ENCODE measurements at regions not wholly inside any gene's neighbourhood (a gene's known extent, or its start where the extent isn't known, plus 50 kb on each side); places are given as distances from the start of the nearest gene placed in this dataset.

GRCh38 chr12:4106621-4107020 lies 166.9 kb upstream of the CCND2 start:
- DNase-seq (ENCODE audit: low spot score): no peak

DNA sequence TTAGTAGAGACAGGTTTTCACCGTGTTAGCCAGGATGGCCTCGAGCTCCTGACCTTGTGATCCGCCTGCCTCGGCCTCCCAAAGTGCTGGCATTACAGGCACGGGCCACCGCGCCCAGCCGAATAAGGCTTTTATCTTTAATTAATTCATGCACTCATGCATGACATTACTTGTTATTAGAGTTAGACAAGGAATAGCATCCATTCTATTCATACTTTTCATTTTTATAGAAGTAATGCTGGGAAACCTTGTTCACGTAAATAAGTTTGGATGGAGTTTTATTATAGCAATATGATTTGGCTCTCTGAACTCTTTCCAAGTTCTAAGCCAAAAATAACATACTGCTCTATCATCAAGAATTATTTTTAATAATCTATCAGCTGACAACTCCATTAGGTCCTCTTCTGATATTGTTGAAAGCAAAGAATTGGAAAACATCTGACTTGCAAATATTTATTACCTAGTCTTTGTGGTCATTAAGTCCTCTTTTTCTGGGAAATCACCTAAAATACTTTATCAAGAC lies 168.8 kb upstream of the CCND2 start:
- no peak for DNase-seq (ENCODE audit: low spot score)

DNA sequence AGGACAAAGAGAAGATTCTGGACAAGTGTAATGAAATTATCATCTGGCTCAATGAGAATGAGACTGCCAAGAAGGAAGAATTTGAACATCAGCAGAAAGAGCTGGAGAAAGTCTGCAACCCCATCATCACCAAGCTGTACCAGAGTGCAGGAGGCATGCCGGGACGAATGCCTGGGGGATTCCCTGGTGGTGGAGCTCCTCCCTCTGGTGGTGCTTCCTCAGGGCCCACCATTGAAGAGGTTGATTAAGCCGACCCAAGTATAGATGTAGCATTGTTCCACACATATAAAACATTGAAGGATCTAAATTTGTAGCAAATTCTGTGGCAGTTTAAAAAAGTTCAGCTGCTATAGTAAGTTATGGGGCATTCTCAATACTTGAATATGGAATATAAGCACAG lies 174.3 kb upstream of the CCND2 start:
- DNase-seq (ENCODE audit: low spot score): no peak

GRCh38 chr12:4091016-4091743 lies 182.4 kb upstream of the CCND2 start:
- no peak for DNase-seq (ENCODE audit: low spot score)

DNA sequence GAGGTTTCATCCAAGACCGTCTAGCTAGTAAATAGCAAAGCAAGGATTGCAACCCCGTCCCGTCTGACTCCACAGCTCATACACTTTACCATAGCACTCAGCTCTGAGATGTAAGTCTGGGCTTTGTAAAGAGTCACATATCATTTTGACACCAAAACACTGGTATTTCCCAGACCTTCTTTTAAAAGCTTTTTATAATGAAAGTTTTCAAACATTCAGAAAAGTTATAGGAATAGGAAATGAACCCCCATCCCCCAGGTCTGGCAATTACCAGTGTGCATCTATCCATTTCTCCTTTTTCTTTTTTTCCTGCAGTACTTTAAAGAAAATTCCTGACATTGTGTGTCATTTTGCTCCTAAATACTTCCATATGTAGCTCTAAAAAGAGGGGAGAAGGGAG lies 183.6 kb upstream of the CCND2 start:
- DNase-seq (ENCODE audit: low spot score): no peak

DNA sequence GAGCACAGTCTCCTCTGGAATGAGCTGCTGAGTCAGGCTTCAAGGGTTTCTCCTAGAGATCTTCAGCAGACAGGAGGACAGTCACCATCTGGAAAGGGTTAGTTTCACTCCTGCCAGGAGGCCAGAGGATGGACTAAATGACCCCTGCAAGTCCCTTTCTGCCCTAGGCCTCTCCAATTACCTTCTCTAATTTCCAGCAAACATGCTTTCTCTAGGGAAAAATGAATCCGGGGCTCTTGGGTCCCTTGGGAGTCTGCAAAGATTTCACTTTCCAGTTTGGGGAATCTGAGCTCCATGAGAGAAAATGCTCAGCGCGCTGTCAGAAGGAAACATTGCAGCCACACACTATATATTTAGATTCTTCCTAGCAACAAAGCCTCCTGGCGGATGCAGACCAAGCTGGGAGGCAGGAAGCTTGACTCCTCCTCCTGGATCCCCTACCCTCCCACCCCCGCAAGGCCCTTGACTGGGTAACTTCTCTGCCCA lies 184.4 kb upstream of the CCND2 start:
- no peak for DNase-seq (ENCODE audit: low spot score)

DNA sequence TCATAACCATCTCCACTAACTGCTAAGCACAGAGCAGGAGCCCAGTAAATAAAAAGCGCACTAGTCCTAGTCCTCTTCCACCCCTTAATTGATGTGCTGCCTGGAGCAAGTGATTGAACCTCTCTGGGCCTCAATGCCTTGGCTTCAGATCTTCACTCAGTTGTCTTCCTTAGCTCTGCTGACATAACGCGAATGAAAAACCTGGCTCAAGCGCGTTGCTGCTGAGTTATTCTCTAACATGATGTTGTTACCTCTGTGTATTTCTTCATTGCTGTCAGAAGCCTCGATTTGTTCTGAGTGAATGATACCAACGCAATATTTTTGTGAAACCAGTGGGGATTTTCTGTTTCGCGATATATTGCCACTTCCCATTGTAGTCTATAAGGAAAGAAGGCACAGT lies 185.1 kb upstream of the CCND2 start:
- no peak for DNase-seq (ENCODE audit: low spot score)

DNA sequence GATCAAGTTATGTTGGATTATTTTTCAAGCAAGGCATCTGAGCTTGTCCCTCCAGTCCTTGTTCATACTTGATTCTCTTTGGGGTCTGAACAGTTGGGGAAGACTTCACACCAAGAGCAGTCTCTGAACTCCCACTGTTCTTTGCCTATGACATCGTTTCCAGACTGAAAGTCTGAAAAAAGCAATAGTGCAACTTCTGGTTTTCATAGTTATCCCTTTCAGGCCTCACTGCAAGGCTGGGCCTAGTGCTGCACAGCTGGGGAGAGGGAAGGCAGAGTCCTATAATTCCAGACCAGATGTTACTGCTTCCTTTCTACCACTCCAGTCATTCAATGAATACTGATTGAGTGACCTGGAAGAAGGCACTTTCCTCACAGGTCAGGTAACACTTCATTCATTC lies 187.1 kb upstream of the CCND2 start:
- no peak for DNase-seq (ENCODE audit: low spot score)

DNA sequence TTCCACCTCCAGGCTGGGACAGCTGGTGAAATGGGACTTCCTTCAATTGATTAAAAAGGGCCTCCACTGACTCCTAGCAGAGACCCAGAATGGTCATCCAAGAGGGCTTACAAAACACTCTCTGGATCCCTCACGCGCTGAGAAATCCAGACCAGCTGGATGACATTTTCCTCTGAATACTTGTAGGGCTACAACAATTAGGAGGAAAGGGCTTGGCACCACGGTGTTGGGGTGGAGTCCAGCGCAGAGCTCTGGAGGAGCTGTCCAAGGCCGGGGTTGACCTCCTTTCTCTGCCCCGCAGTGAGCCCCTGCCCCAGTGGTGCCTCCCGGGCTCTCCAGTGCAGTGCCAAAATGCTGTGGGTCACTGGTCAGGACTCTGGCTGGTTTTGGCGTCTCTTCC lies 189.0 kb upstream of the CCND2 start:
- DNase-seq (ENCODE audit: low spot score): no peak

DNA sequence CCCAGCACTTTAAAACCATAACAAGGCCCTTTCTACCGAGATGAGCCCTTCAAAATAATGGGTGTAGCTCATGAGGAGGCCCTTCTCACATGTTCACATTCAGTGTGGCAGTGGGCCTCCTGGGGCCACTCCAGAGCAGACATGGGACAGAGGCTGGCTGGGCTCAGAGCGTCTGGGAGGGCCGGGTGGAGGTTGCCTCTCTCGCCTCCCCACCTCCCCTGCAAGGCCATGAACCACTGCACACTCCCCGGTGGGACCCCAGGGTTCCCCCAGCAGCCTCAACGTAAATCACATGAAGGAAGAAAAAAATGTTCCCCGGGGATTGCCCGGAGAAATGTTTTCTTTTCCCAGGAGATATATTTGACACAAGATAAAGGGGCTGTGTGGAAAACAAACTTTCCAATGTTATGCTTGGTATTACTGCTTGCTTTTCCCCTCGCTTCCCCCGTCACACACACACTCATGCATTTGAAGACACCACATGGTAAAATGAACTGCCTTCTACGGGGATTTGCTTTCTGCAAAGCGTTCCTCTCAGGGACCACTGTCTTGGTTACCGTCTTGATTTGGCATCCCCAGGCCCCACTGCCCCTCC lies 190.7 kb upstream of the CCND2 start:
- DNase-seq (ENCODE audit: low spot score): no peak

- no peak for DNase-seq (ENCODE audit: low spot score)
These were observed 193.3 kb upstream of the CCND2 start for GRCh38 chr12:4080213-4080612.

- DNase-seq (ENCODE audit: low spot score): no peak
These were observed 199.4 kb upstream of the CCND2 start for GRCh38 chr12:4074129-4074528.

DNA sequence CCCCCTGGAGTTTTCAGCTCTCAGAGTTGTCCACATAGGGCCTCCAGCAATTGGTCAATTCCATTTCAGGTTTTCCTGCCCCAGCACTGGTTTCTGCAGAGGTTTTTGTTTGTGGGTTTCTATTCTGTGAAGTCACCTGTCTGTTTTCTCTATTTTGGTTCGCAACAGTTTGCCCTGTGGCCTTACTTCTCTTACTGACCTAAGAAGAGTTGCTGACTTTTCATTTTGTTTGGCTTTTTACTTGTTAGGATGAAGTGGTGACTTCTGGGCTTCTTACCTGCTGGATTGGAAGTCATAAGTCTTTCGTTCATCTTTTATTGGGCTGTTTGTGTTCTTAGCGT lies 196.4 kb upstream of the PARP11 start:
- no peak for DNase-seq (ENCODE audit: low spot score)

DNA sequence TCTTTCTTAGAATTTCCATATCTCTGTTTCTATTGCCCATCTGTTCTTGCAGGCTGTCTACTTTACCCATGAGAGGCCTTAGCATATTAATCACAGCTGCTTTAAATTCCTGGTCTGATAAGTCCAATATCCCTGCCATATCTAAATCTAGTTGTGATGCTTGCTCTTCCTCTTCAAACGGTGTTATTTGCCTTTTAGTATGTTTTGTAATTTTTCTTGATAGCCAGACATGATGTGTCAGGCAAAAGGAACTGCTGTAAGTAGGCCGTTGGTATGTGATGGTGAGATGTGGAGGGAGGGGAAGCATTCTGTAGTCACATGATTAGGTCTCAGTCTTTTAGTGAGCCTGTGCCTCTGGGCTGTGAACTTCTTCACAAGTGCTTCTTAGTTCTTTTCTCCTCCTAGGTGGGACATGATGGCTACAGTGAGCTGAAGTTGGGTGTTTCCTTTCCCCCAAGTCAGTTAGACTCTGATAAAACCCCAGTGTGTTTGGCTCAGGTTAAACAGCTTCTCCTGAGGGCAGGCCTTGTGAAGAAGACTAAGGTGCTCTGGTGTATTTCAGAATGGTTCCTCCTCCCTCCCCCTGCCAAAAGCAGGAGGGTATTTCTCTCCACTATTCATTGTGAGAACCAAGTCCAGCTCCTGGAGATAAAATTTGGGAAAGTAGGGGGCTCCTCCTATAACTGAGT lies 195.9 kb upstream of the PARP11 start:
- DNase-seq (ENCODE audit: low spot score): no peak

DNA sequence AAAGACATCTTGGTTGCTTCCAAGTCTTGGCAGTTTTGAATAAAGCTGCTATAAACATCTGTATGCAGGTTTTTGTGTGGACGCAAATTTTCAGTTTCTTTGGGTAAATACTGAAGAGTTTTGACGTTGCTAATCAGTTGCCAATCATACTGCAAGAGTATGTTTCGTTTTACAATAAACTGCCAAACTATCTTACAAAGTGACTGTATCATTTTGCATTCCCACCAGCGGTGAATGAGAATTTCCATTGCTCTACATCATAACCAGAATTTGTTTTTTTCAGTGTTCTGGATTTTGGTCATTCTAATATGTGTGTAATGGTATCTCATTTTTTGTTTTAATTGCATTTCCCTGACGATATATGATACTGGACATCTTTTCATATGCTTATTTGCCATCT lies 190.8 kb upstream of the PARP11 start:
- no peak for DNase-seq (ENCODE audit: low spot score)

- no peak for DNase-seq (ENCODE audit: low spot score)
These were observed 186.8 kb upstream of the PARP11 start for GRCh38 chr12:4059898-4060568.

GRCh38 chr12:4056910-4057845 lies 184.0 kb upstream of the PARP11 start:
- no peak for DNase-seq (ENCODE audit: low spot score)

- no peak for DNase-seq (ENCODE audit: low spot score)
These were observed 181.4 kb upstream of the PARP11 start for GRCh38 chr12:4054630-4055029.

GRCh38 chr12:4052691-4053090 lies 179.5 kb upstream of the PARP11 start:
- DNase-seq (ENCODE audit: low spot score): no peak

GRCh38 chr12:4051596-4051995 lies 178.4 kb upstream of the PARP11 start:
- no peak for DNase-seq (ENCODE audit: low spot score)

DNA sequence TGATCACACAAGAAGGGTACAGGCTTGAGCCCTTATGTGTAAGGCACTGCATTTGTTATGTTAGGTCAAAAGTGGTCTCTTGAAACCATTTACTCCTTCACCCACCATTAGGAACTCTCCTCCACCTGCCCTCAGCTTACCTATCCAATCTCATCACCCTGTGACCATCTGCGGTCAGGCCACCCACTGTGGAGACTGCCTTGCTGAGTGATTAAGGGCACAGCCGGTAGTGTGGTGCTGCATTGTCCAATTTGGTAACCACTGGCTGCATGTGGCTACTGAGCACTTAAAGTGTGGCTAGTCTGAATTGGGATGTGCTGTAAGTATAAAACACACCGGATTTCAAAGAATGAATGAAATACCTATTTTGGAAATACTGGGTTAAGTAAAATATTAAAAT lies 177.1 kb upstream of the PARP11 start:
- DNase-seq (ENCODE audit: low spot score): no peak
